Epidermal melanocyte (primary cell): ENCODE measurements at regions not wholly inside any gene's neighbourhood (a gene's known extent, or its start where the extent isn't known, plus 50 kb on each side); places are given as distances from the start of the nearest gene placed in this dataset.

Experiments
- DNase-seq: peaks from one replicate; pipeline ENCODE4 v3.0.0; 2011; ENCODE audit warnings: low spot score; ENCODE audit not compliant: insufficient read length

DNA sequence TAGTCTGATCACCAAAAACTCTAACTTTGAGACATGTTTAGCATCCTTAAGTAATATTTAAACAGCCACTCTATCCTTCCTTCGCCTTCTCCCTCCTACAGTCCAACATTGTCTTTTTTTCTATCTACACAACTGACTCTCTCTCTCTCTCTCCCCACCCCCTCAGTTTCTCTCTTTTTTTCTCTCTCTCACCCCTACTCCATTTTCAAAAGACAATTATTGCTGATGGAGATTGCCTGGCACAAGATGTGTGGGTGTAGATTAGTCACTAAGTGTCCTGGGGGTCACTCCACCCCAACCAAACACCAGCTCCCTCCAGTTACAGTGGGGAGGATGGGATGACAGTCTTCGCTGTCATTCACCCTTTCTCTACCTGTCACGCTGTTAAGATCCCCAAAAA, 94.5 kb upstream of the NFIA start:
- no peak for DNase-seq

DNA sequence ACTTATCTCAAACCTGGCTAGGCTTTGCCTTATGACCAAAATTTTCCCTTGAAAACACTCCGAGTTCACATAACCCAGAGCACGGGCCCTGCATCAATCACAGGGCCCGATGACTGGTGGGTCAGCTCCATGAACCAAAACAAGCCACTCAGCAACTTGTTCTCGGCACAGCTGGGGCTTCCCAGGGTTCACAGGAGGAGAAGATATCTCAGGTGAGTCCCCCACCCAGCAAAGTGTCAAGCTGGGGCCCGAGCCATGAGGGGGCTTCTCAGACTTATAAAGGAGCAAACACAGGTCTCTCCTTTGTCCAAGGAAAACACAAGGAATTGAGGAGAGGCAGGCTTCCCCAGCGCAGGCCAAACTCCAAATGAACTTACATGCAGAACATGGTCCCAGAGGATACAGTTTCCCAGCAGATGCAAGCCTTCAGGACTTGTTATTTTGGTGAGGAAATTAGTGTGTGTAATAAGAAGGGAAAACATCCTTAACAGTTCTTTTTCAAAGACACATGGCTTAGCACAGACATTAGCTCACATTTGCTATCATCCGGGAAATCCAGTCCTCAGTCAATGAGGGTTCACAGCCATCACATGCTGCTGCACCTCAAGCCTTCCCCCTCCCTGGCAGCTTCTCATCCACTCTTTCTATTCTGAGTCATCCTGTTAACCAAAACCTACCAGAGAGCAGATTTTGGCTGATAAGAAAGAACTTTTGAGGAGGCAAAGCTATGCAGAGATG, 98.1 kb upstream of the NFIA start:
- DNase-seq, result no peak

DNA sequence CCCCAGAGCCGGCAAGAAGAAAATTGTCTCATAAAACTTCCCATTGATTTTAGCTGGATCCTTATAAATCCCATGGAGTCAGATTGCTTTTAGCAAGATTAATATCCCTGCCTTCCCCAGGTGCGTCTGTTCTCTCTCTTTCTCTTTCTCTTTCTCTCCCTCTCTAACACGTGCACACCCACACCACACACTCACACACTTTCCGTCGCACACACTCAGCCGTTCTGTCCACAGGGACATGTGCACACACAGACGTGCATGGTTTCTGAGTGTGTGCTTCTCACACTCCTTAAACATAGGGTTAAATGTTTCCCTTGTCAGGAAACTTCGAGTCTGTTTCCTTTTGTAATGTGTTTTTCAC, 98.7 kb upstream of the NFIA start:
- no peak for DNase-seq

DNA sequence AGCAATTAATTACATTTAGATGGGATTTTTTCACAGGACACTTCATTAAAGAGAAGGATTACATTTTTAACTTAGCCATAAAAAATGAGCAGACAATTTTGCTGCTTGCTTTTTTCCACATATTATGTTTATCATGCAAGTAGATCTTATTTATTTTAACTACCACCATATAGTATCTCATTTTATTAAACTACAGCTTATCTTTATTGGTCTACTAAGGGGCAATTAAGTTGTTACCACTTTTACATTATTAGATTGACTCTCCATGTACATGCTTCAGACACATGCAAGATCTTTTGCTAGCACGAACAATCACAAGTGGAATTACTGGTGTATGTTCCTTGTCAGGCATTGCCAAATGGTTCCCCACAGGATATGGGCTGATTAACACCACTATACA, 99.8 kb upstream of the NFIA start:
- no peak for DNase-seq

DNA sequence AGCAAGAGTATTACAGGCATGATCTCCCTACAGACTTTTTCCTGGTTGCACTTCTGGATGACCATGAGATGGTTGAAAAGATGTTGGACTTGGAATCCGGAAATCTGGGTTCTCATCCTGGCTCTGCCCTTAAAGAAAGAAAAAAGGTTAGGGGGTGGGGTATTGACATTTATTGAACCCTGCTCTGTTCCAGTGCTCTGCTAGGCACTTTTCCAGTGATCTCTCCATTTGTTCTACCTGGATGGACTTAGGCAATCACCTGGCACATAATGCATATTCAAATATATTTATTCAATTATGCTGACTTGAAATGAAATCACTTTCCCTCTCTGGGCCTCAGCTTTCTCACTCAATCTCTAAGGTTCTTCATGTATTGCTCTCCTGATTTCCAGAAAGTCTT, 101.0 kb upstream of the NFIA start:
- DNase-seq, result no peak

DNA sequence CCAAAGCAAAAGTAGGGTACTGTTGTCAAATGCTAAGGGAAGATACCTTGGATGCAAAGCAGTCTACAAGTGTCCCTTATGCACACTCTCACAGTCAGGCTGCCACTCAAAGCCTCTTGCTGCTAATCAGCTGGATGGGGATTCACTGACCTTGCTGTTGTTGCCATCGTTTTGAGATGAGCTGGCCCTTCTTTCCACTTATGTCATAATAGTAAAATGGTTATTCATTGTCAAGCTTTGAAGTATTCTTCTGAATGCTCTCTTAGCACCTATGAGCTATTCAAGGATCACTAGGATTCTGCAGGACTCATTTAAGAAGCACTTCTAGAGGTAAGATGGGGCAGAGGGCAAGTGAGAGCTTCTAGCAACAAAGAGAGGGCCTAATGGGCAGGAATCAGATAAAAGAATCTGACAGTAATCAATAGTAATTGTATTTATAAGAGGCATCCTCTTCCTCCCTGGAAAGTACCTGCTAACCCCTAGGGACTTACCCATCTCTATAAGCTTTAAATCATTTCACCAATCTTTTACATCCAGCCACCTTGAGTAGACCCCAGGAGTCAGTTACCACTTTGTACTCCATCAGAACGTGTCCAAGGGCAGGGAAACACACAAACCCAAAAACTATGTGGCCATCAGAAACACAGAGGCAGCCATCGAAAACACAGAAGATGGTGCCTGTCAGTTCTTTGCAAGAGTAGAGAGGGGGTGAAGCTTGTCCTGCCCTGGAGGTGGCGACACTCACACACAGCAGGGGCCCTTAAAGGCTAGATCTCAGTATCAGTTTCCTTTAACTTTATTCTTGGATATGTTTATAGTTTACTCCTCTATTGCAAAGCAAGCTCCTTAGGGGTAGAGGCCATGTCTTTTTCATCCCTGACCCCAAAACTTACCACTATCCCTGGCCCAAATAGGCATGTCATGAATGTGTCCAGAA, 103.7 kb upstream of the NFIA start:
- no peak for DNase-seq

DNA sequence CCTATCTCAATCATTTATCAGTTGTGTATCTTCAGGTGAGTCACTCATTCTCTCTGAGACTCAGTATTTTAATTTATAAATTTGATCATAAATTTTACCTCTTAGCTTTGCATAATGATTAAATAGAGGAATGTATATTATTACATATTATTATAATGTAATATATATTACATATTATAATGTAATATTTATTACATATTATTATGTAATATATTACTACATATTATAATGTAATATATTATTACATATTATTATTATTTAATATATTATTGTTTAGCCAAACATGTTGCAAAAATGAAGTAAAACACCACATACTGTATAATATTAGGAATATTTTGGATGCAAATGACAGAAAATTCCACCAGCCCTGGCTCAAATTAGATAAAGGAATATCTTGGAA, 104.7 kb upstream of the NFIA start:
- DNase-seq, result no peak

DNA sequence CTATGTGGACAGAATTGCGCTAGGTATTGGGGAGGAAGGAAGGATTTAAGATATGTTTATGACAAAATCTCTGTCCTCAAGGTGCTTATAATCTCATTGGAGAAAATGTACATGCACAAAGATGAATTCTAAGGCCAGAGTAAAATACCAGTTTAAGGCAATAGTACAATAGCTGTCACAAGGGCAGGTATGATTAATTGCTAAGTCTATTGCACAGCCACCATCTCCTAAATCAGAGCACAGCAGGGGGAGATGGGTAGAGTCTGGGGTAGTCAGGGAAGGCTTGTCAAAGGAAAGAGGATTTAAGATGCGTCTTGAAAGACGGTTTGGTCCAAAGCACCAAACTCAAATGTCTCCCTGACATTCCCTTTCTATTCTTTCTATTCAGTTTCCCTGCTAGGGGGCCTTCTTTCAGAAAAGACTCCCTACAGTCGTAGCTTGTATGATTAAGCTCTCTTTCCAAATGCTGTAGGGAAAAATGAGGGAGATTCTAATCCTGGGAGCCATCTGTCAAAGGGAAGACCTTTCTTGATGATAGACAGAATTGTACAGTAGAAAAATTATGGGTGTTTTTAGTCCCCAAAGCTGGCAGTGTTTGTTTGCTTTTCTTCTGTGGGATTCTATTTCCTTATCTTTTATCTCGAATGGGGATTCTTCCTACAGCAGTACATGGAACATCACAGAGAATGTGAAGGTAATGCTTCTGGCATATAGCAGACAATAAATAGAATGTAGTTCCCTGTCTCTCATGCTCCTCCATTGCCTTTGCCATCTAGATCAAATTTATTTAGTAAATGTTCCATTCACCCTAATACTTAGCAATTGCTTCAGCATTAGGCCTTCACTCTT, 107.6 kb upstream of the NFIA start:
- no peak for DNase-seq

DNA sequence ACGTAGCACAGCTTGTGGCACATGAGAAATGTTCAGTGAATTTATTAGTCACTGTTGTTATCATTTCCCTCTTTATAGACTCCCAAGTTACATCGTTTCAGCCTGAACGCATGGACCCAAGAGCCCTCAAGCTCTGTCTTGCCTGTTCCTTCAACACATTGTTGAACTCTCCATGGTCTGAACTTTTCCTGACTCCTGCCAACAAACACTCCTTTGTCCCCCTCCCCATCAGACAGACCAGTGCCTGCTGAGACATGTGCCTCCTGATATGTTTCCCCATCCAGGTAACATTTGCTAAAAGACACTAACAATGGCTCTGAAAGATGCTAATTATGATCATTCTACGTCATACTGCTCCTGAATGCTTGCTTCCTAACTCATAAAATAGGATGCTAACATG, 108.7 kb upstream of the NFIA start:
- no peak for DNase-seq

DNA sequence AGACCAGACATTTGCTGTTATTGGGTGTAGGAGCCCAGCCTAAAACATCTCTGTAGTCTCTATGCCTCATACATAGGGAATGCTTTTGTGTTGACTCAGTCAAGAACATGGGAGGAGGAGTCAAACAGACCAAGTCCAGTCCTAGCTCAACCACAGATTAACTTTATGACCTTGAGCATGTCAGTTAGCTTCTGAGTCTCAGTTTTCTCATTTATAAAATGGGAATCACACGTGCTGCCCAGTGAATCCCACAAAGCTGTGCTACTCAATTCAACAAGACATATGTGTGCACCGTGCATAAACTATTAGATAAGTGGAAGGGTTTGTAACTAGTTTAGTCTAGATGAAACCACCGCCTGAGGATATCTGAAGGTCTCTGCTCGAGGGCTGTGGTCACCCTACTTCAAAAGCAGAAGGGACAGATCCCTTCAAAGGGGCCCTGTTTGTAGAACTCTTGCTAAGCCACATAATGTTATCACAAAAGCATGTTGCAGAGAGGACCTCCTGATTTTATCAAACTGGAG, 109.5 kb upstream of the NFIA start:
- no peak for DNase-seq

DNA sequence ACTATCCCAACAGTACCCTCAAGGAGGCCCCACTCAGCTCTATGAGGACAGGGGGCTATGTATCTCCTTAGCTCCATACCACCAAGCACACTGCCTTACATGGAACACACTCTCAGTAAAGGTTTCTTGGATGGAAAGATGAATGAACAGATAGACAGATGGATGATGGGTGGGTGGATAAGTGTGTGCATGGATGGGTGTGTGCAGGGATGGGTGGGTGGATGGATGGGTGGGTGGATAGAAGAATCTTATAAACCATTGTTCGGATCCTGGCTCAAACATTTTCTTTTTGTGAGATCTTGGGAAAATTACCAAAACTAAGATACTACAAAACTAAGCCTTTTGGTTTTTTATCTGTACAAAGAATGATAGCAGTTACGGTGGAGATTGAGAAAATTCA, 111.0 kb upstream of the NFIA start:
- DNase-seq, result no peak

DNA sequence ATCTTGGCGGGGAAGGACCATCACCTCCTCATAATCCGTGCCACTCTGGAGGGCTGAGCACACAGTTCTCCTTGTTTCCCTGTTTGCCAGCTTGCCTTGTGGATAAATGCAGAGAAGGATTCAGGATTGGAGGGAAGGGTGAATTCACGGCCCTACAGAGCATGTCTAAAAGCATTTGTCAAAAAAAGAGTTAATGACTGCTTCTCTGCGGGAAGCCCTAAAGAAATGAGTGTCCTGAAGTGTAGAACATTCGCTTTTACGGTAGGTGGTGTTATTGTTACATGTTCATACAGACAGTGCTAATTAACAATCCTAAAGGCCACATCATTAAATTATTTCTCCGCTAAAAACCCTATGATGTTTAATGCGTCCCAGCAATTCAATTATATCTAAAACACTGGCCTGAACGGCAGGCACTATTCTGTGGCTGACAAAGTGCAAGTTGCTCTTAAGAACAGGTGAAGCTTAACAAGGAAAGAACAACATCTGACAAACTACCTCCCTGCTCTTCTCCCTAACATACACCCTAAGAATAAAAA, 112.3 kb upstream of the NFIA start:
- DNase-seq, result no peak

DNA sequence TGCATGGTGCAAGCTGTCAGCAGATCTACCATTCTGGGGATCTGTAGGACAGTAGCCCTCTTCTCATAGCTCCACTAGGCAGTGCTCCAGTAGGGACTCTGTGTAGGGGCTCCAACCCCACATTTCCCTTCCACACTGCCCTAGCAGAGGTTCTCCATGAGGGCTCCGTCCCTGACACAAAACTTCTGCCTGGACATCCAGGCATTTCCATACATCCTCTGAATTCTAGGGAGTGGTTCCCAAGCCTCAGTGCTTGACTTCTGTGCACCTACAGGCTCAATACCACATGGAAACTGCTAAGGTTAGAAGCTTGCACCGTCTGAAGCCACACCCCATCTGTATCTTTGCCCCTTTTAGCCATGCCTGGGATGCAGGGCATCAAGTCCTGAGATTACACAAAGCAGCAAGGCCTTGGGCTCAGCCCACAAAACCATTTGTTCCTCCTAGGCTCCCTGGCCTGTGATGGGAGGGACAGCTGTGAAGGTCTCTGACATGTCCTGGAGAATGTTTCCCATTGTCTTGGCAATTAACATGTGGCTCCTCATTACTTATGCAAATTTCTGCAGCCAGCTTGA, 117.0 kb upstream of the NFIA start:
- DNase-seq, result no peak

DNA sequence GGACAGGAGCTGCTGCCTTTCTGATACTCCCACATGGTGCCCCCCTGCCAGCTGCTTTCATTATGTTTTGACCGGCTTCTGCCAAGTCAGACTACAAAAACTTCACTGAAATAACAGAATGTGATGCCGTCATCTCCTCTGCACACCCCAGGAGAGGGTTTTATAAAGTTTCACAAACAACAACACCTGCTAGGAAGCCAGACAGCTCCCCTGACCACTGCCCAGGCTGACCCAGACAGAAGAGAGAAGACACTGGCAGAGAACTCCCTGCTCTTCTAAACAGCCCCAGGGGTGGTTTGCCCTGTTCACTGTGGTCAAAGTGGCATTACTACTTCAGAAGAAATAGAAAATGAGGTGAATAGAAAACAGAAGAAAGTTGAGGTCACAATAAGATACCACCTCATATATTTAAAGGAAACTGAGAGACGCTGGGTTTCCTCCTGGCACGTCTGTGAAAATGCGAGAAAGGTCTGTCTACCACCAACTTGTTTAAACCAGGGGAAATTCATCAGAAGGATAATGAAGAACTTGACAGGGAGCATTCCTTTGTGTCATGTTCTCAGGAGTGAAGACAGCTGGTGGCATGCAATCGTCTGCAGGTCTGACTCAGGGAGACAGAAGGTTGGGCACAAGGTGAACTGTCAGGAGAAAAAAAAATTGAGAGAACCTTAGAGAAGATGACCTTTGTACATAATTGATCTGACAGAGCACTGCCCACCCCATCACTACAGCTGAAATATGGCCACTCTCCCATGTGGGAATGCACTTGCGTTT, 119.0 kb upstream of the NFIA start:
- no peak for DNase-seq

DNA sequence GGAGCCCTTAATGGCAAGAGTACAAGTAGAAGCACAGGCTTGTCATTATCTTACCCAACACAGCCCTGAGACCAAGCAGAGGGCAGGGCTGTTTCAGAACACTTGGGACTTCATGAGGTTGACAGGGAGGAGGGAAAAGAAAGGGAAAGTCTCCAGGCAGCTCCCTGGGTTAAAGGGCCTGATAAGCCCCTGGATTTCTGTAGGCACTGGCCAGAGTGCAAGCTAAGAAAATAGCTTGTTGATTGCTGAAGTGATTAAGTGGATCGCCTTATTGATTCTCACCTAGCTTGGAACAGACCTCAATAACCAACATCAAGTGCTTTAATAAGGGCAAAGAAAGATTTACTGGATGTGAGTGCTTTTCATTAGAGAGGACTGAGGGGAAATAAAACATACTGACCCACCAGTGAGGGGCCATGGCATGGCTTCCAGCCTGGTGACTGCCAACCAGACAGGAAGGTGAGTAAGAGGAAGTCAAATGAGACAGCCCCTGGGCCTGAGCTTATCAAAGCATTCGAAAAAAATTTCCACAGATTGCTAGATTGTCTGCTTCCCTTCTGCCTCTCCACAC, 121.4 kb upstream of the NFIA start:
- no peak for DNase-seq

DNA sequence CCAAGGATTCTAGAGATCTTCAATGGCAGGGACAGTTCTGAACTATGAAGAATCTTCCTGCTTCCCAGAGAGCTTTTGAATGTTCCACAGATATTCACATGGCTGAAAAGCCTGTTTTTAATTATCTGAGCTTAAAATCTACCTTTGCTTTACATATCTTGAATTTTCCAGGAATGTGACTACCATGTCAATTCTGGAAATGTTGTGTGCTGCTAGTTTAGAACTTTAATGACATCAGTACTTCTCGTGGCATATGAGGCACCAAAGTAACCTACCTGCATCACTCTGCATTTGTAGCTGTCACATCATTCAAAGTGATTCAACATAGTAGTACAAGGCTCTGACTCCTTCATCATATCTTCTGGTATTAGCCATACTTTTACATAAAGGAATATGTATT, 122.7 kb upstream of the NFIA start:
- DNase-seq, result no peak

DNA sequence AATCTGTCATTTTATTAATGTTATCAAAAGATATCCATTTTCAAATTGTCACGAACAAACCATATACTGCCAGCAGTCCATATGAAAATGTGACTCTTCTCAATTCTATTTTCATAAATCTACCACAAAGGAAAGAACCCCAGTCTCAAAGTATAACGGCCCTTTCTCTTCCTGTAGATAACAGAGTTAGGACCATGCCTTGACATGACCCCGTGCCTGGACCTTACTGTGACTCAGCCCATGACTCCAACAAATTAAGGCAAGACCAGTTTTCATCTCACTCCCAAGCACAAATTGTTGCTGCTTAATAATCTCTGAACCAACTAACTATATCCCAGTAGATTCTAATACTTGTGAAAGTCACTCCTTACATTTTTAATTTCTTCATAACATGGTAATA, 124.4 kb upstream of the NFIA start:
- no peak for DNase-seq

DNA sequence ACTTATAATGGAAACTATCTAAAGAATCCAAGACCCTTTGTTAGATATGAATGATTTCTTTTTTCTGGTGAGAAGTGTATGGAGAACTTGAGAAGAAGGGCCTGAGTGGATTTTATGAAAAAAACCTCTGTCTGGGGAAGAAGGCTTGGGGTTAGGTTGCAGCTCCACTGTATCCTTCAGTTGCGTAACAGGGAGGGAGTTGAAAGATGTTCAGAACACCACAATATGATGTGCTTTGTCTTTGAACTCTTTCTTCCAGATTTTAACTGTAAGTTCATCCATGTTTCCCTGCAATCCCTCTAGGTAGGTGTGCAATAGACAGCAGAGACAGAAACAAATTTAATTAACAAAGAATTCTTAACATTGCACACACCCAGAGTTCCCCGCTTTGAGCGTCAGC, 125.8 kb upstream of the NFIA start:
- no peak for DNase-seq

DNA sequence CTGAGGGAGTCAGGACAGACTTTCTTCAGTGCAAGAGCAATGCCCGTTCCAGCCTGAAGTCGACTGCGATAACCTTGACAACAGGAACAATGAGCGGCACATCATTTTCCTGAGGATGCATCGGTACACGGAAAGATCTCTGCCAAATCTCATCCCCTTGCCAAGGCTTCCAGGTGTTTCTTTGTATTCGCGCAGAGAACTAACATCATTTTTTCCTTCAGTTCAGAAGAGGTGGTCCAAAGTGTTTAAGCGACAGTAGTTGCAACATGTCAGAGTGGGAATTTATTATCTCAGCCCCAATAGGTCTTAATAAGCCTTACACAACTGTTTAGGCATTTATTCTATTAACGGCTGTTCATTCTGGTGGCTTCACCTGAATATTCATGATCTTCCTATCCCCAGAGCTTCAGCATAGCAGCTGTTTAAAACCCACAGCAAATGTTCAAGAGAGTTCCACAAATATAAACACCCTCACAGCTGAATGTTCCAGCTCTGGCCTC, 129.7 kb upstream of the NFIA start:
- DNase-seq, result no peak
